Activated CD4-positive, alpha-beta T cell treated with anti-CD3 and anti-CD28 coated beads, Interleukin-2, amount 10 ng/mL, durations not matched to agents 24 days and 14 days (primary cell): ENCODE measurements at regions not wholly inside any gene's neighbourhood (a gene's known extent, or its start where the extent isn't known, plus 50 kb on each side); places are given as distances from the start of the nearest gene placed in this dataset.
"Not testable (repeated sequence)": the region's sequence is repeated elsewhere in the genome, so short reads cannot be mapped to it uniquely, and the experiment has no call there.

Experiments used
- DNase-seq: peaks from one replicate; pipeline ENCODE4 v3.0.0; 2022
- H3K27ac Mint-ChIP-seq: one replicate; pipeline ENCODE4 v1.8.0; 2022; ENCODE audit warnings: mild to moderate bottlenecking, mixed read lengths
- H3K27me3 Mint-ChIP-seq: one replicate; pipeline ENCODE4 v1.8.0; 2022; ENCODE audit warnings: mixed read lengths
- H3K36me3 Mint-ChIP-seq: one replicate; pipeline ENCODE4 v1.8.0; 2022; ENCODE audit warnings: low read depth, mild to moderate bottlenecking, mixed read lengths
- H3K4me1 Mint-ChIP-seq: one replicate; pipeline ENCODE4 v1.8.0; 2021; ENCODE audit warnings: mixed read lengths
- H3K4me3 Mint-ChIP-seq: one replicate; pipeline ENCODE4 v1.8.0; 2022; ENCODE audit warnings: mild to moderate bottlenecking, moderate library complexity, mixed read lengths
- H3K9me3 Mint-ChIP-seq: one replicate; pipeline ENCODE4 v1.8.0; 2021; ENCODE audit warnings: mixed read lengths
- intact Hi-C: fragments of 100-400 bp; cut with micrococcal nuclease; formaldehyde crosslinking; loops from one replicate; pipeline ENCODE4 v1.15.1; 2023

GRCh38 chr2:223469270-223470046 lies 132.7 kb downstream of the SCG2 start:
- intact Hi-C loops = no loop called here
- Mint-ChIP-seq H3K27me3 (no peaks in the 10 kb centered on the region), H3K9me3 (no peaks in the 10 kb centered on the region), H3K27ac (no peak overlapping the region), H3K4me1 (no peaks in the 10 kb centered on the region), H3K4me3 (no peak overlapping the region), H3K36me3 (no peaks in the 10 kb centered on the region)
- no peak for DNase-seq

- Mint-ChIP-seq H3K9me3 (no peaks in the 10 kb centered on the region), H3K36me3 (no peaks in the 10 kb centered on the region), H3K27ac (no peak overlapping the region), H3K4me3 (no peak overlapping the region), H3K27me3 (no peaks in the 10 kb centered on the region), H3K4me1 (no peaks in the 10 kb centered on the region)
- DNase-seq = no peak
- intact Hi-C loops = no loop called here
Measured at GRCh38 chr2:223470602-223471001, 131.6 kb downstream of the SCG2 start.

- DNase-seq = no peak
Measured at GRCh38 chr2:223472771-223473170, 129.4 kb downstream of the SCG2 start.

GRCh38 chr2:223474893-223475292 lies 127.3 kb downstream of the SCG2 start:
- Mint-ChIP-seq H3K27me3 (no peaks in the 10 kb centered on the region), H3K27ac (no peak overlapping the region), H3K36me3 (no peaks in the 10 kb centered on the region), H3K9me3 (no peaks in the 10 kb centered on the region), H3K4me1 (no peaks in the 10 kb centered on the region), H3K4me3 (no peak overlapping the region)
- intact Hi-C loops = no loop called here
- DNase-seq = no peak

More at GRCh38 chr2:223472771-223473170, 129.4 kb downstream of the SCG2 start:
- Mint-ChIP-seq H3K36me3 (no peaks in the 10 kb centered on the region), H3K27me3 (no peaks in the 10 kb centered on the region), H3K27ac (no peak overlapping the region), H3K4me1 (no peaks in the 10 kb centered on the region), H3K9me3 (no peaks in the 10 kb centered on the region), H3K4me3 (no peak overlapping the region)
- intact Hi-C loops = no loop called here

- DNase-seq = no peak
- Mint-ChIP-seq H3K27me3 (no peaks in the 10 kb centered on the region), H3K4me1 (no peaks in the 10 kb centered on the region), H3K9me3 (no peaks in the 10 kb centered on the region), H3K4me3 (no peak overlapping the region), H3K27ac (no peak overlapping the region), H3K36me3 (no peaks in the 10 kb centered on the region)
- intact Hi-C loops = no loop called here
Measured at GRCh38 chr2:223475901-223476300, 126.3 kb downstream of the SCG2 start.

GRCh38 chr2:223477318-223477717 lies 124.8 kb downstream of the SCG2 start:
- Mint-ChIP-seq H3K36me3 (no peaks in the 10 kb centered on the region), H3K4me3 (no peak overlapping the region), H3K9me3 (no peaks in the 10 kb centered on the region), H3K4me1 (no peaks in the 10 kb centered on the region), H3K27me3 (no peaks in the 10 kb centered on the region), H3K27ac (no peak overlapping the region)
- DNase-seq = no peak
- intact Hi-C loops = no loop called here

GRCh38 chr2:223481486-223481885 lies 120.7 kb downstream of the SCG2 start:
- Mint-ChIP-seq H3K4me3 (no peak overlapping the region), H3K36me3 (no peaks in the 10 kb centered on the region), H3K9me3 (no peaks in the 10 kb centered on the region), H3K27me3 (no peaks in the 10 kb centered on the region), H3K27ac (no peak overlapping the region), H3K4me1 (no peaks in the 10 kb centered on the region)
- DNase-seq = no peak
- intact Hi-C loops = no loop called here

DNA sequence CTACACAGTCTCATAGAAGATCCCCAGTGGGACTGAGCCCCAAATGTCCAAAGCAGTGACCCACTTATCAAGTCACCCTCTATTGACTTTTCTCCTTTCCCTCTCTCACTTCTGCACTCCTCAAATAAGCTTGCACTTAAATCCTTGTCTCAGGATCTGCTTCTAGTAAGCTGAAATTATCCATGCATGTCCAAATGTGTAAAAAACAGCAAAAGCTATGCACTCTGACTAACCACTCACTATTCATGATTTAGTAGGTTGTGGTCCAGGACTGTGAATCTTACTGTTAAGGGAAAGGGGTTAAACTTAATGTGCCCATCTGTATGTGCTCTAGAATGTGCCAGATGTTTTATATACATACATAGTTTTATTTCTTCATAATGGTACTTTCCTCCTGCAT lies 115.4 kb downstream of the SCG2 start:
- H3K4me1 Mint-ChIP-seq = no peaks in the 10 kb centered on the region
- H3K27ac Mint-ChIP-seq = no peak overlapping the region
- no peak for DNase-seq
- no peaks in the 10 kb centered on the region for H3K9me3 Mint-ChIP-seq
- H3K27me3 Mint-ChIP-seq = no peaks in the 10 kb centered on the region
- no peak overlapping the region for H3K4me3 Mint-ChIP-seq
- intact Hi-C loops = no loop called here
- no peaks in the 10 kb centered on the region for H3K36me3 Mint-ChIP-seq

DNA sequence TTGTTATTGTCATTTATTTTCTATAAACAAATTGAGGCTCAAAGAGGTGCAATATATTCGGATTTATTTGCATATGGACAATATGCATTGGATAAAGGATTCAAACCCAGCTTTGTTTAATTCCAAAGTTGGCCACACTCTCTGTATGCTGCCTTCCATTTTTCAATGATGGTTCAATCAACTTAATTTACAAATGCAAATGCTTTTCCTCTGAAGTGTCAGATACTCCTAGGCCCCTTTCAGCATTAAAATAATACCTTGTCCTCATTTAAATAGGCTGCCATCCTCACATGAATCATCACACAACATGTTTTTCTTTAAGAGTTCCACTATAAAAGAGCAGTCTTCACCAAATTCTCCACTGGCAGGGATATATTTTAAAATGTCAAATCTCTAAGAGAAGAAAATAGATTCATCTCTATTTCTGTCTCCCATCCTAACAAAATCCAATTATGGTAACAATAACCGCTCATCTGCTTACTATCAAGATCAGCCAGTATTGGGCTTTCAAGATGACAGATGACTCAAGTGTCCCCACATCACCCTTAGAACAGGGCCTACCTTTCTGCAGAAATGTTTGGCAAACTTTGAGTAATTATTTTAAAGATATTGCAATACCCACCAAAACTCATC lies 114.8 kb downstream of the SCG2 start:
- intact Hi-C loops = no loop called here
- Mint-ChIP-seq H3K4me3 (no peak overlapping the region), H3K27me3 (no peaks in the 10 kb centered on the region), H3K4me1 (no peaks in the 10 kb centered on the region), H3K9me3 (no peaks in the 10 kb centered on the region), H3K36me3 (no peaks in the 10 kb centered on the region), H3K27ac (no peak overlapping the region)
- no peak for DNase-seq

GRCh38 chr2:223488814-223489213 lies 113.3 kb downstream of the SCG2 start:
- intact Hi-C loops = no loop called here
- no peak for DNase-seq
- no peak overlapping the region for H3K27ac Mint-ChIP-seq
- no peaks in the 10 kb centered on the region for H3K36me3 Mint-ChIP-seq
- H3K4me1 Mint-ChIP-seq = no peaks in the 10 kb centered on the region
- H3K9me3 Mint-ChIP-seq = no peaks in the 10 kb centered on the region
- H3K27me3 Mint-ChIP-seq = no peaks in the 10 kb centered on the region
- no peak overlapping the region for H3K4me3 Mint-ChIP-seq

- Mint-ChIP-seq H3K4me1 (no peaks in the 10 kb centered on the region), H3K27ac (no peak overlapping the region), H3K36me3 (no peaks in the 10 kb centered on the region), H3K4me3 (no peak overlapping the region), H3K9me3 (no peaks in the 10 kb centered on the region), H3K27me3 (no peaks in the 10 kb centered on the region)
- intact Hi-C loops = no loop called here
- DNase-seq = no peak
Measured at GRCh38 chr2:223494496-223494895, 107.7 kb downstream of the SCG2 start.

DNA sequence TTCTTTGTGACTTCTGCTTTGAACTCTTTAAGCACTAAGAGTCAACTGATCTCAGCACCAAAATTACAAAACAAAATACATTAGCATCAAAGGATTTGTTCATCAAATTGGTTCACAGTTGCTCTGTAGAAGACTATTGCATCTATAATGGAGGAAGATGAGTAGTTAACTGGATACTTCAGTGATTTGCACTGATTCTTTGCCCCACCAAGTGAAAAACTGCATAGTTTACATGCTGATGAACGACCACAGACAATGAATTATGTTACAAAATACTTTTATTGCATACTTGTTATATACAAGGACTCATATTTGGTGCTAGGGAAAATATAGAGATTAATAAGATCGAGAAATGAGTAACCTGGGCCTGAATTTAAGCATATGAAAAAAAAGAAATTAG lies 107.2 kb downstream of the SCG2 start:
- DNase-seq = no peak
- Mint-ChIP-seq H3K4me1 (no peaks in the 10 kb centered on the region), H3K27ac (no peak overlapping the region), H3K36me3 (no peaks in the 10 kb centered on the region), H3K27me3 (no peaks in the 10 kb centered on the region), H3K4me3 (no peak overlapping the region), H3K9me3 (no peaks in the 10 kb centered on the region)
- intact Hi-C loops = no loop called here

DNA sequence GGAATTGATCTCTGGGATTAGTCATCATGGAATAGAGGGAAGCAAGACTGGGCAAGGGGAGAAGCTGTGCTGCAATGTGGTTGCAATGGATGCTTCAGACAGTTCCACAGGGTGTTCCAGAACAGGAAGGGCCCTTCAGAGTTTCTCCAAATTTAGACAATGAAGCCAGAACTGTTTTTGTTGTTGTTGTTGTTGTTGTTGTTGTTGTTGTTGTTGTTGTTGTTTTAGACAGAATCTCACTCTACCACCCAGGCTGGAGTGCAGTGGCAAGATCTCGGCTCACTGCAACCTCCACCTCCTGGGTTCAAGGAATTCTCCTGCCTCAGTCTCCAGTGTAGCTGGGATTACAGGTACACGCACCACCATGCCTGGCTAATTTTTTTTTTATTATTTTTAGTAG lies 105.3 kb downstream of the SCG2 start:
- H3K27ac Mint-ChIP-seq = not testable (repeated sequence)

GRCh38 chr2:223500709-223501108 lies 101.5 kb downstream of the SCG2 start:
- no peak for DNase-seq
- intact Hi-C loops = no loop called here

More for the DNA sequence above, 105.3 kb downstream of the SCG2 start:
- H3K36me3 Mint-ChIP-seq, H3K9me3 Mint-ChIP-seq, intact Hi-C loops, H3K4me3 Mint-ChIP-seq, H3K4me1 Mint-ChIP-seq, DNase-seq, H3K27me3 Mint-ChIP-seq: not testable (repeated sequence)

GRCh38 chr2:223501641-223502040 lies 100.5 kb downstream of the SCG2 start:
- H3K4me3 Mint-ChIP-seq = no peak overlapping the region
- DNase-seq = no peak
- H3K27me3 Mint-ChIP-seq = no peaks in the 10 kb centered on the region
- H3K9me3 Mint-ChIP-seq = no peaks in the 10 kb centered on the region
- intact Hi-C loops = no loop called here
- no peaks in the 10 kb centered on the region for H3K36me3 Mint-ChIP-seq
- H3K27ac Mint-ChIP-seq = no peak overlapping the region
- no peaks in the 10 kb centered on the region for H3K4me1 Mint-ChIP-seq

More at GRCh38 chr2:223500709-223501108, 101.5 kb downstream of the SCG2 start:
- Mint-ChIP-seq H3K4me1 (no peaks in the 10 kb centered on the region), H3K9me3 (no peaks in the 10 kb centered on the region), H3K4me3 (no peak overlapping the region), H3K36me3 (no peaks in the 10 kb centered on the region), H3K27me3 (no peaks in the 10 kb centered on the region), H3K27ac (no peak overlapping the region)
